ENCODE measurements at regions not wholly inside any gene's neighbourhood (a gene's known extent, or its start where the extent isn't known, plus 50 kb on each side); places are given as distances from the start of the nearest gene placed in this dataset.

DNA sequence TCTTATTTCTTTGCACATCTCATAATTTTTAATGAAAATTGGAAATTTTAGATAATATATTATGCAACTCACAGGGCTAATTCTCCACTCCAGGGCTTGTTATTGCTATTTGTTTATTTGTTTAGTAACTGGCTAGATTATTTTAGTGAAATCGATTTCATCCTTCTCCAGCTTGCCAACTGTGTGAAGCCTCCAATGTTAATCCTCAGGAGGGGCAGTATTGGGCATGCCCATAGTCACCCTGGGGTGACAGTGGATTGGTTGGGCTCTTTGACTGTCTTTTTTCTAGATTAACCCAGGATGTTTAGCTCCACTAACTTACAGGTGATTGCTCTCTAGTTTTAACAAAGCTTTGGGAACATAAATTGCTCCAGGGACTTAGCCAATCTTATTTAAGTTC, 450.1 kb downstream of the BMP2 start:
- Histone ChIP-seq H3K9me3 (no peaks in the 10 kb centered on the region), H3K4me3 (no peak overlapping the region), H3K27ac (no peak overlapping the region), H3K27me3 (no peaks in the 10 kb centered on the region), H3K4me1 (no peaks in the 10 kb centered on the region), H3K36me3 (no peaks in the 10 kb centered on the region)
- no peak for DNase-seq
- no peak for TF ChIP-seq POLR2A (IDR thresholded peaks at IDR 0.05)
- TF ChIP-seq, protein P1, sequence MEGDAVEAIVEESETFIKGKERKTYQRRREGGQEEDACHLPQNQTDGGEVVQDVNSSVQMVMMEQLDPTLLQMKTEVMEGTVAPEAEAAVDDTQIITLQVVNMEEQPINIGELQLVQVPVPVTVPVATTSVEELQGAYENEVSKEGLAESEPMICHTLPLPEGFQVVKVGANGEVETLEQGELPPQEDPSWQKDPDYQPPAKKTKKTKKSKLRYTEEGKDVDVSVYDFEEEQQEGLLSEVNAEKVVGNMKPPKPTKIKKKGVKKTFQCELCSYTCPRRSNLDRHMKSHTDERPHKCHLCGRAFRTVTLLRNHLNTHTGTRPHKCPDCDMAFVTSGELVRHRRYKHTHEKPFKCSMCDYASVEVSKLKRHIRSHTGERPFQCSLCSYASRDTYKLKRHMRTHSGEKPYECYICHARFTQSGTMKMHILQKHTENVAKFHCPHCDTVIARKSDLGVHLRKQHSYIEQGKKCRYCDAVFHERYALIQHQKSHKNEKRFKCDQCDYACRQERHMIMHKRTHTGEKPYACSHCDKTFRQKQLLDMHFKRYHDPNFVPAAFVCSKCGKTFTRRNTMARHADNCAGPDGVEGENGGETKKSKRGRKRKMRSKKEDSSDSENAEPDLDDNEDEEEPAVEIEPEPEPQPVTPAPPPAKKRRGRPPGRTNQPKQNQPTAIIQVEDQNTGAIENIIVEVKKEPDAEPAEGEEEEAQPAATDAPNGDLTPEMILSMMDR (IDR thresholded peaks at IDR 0.05), result no peak

GRCh38 chr20:7220755-7221154, 453.3 kb downstream of the BMP2 start:
- peaks cover 0 to 3% (median 0%) of the 10 kb centered on the region in 4 donors for H3K9me3 ChIP-seq

GRCh38 chr20:7226156-7226555, 458.7 kb downstream of the BMP2 start:
- Histone ChIP-seq H3K4me3 (no peak overlapping the region), H3K27me3 (no peaks in the 10 kb centered on the region), H3K27ac (no peak overlapping the region), H3K36me3 (no peaks in the 10 kb centered on the region), H3K4me1 (no peaks in the 10 kb centered on the region), H3K9me3 (peaks cover 0 to 3% (median 0%) of the 10 kb centered on the region in 4 donors)
- DNase-seq, result no peak
- TF ChIP-seq, protein P1 (IDR thresholded peaks at IDR 0.05), result no peak
- TF ChIP-seq POLR2A (IDR thresholded peaks at IDR 0.05), result no peak

More at GRCh38 chr20:7220755-7221154, 453.3 kb downstream of the BMP2 start:
- DNase-seq, result no peak
- Histone ChIP-seq H3K36me3 (no peaks in the 10 kb centered on the region), H3K4me3 (no peak overlapping the region), H3K27ac (no peak overlapping the region), H3K4me1 (no peaks in the 10 kb centered on the region), H3K27me3 (no peaks in the 10 kb centered on the region)
- TF ChIP-seq POLR2A (IDR thresholded peaks at IDR 0.05), result no peak
- TF ChIP-seq, protein P1 (IDR thresholded peaks at IDR 0.05), result no peak

DNA sequence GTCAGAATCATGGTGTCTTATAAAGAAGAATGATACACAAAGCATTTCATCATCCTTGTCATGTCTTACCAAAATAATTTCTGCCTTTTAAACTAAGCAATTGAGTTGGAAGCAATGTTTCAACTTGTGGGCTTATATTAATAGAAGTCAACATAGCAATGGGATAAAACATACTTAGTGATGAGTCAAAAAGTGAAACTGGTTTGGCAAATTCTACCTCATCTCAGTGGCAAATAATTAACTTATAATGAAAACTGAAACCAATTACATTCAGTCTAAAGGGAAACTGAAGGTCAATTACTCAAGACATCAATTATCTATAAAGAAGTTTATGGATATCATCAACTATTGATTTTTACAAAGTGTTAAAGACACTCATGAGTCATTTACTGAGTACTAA, 463.8 kb downstream of the BMP2 start:
- DNase-seq, result no peak
- H3K4me3 ChIP-seq, result no peak overlapping the region
- no peaks in the 10 kb centered on the region for H3K36me3 ChIP-seq
- no peaks in the 10 kb centered on the region for H3K4me1 ChIP-seq
- no peaks in the 10 kb centered on the region for H3K9me3 ChIP-seq
- H3K27ac ChIP-seq, result no peak overlapping the region
- H3K27me3 ChIP-seq, result no peaks in the 10 kb centered on the region
- no peak for TF ChIP-seq POLR2A (IDR thresholded peaks at IDR 0.05)
- TF ChIP-seq, protein P1 (IDR thresholded peaks at IDR 0.05), result no peak

- no peak overlapping the region for H3K4me3 ChIP-seq
- H3K9me3 ChIP-seq, result no peaks in the 10 kb centered on the region
- no peaks in the 10 kb centered on the region for H3K4me1 ChIP-seq
- H3K36me3 ChIP-seq, result no peaks in the 10 kb centered on the region
- no peak overlapping the region for H3K27ac ChIP-seq
- TF ChIP-seq, protein P1 (IDR thresholded peaks at IDR 0.05), result no peak
- TF ChIP-seq POLR2A (IDR thresholded peaks at IDR 0.05), result no peak
- no peak for DNase-seq
- no peaks in the 10 kb centered on the region for H3K27me3 ChIP-seq
Observed at GRCh38 chr20:7232796-7233195, 465.3 kb downstream of the BMP2 start.

GRCh38 chr20:7237251-7237650, 469.8 kb downstream of the BMP2 start:
- Histone ChIP-seq H3K4me3 (no peak overlapping the region), H3K36me3 (no peaks in the 10 kb centered on the region), H3K27me3 (no peaks in the 10 kb centered on the region), H3K27ac (no peak overlapping the region), H3K4me1 (no peaks in the 10 kb centered on the region), H3K9me3 (no peaks in the 10 kb centered on the region)
- TF ChIP-seq, protein P1 (IDR thresholded peaks at IDR 0.05), result no peak
- no peak for TF ChIP-seq POLR2A (IDR thresholded peaks at IDR 0.05)
- DNase-seq, result no peak

Data from Peyer's patch (tissue), 4 donors.